ENCODE measurements at regions not wholly inside any gene's neighbourhood (a gene's known extent, or its start where the extent isn't known, plus 50 kb on each side); places are given as distances from the start of the nearest gene placed in this dataset.

DNA sequence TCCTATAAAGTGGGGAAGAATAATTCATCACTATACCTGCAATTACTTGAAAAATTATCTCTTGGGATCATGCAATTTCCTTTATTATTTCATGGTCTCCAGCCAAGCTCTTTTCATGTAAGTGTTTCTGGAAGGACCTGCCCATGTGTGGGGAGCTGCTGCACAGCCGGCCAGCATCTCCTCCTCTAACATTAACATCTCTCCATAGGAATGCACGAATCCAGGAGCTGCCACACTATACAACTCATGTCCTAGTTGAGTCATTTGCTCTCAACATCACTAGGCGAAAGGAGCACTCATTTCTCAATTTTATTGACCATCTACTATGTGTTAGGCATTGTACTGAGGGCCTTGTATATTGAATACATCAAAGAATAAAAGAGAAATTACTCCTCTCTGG is 144.3 kb upstream of the ERBB4 start:
- TF ChIP-seq CTCF (IDR thresholded peaks at IDR 0.05), result no peak
- TF ChIP-seq EZH2phosphoT487 (IDR thresholded peaks at IDR 0.05), result no peak
